Trophoblast cell (in vitro differentiated cells and primary cell): ENCODE measurements at regions not wholly inside any gene's neighbourhood (a gene's known extent, or its start where the extent isn't known, plus 50 kb on each side); places are given as distances from the start of the nearest gene placed in this dataset.

Source experiments
- DNase-seq, 2 donors: peaks; one replicate each; pipeline ENCODE4 v3.0.0-alpha.2; 2016
- H2AFZ ChIP-seq: 2 replicates; pipeline ENCODE4 v1.6.1; 2013; ENCODE audit warnings: low read length, moderate library complexity, mild to moderate bottlenecking; ENCODE audit not compliant: insufficient read depth, poor library complexity
- H2AK5ac ChIP-seq: 2 replicates; pipeline ENCODE4 v1.6.1; 2013; ENCODE audit warnings: mild to moderate bottlenecking, low read length
- H2BK120ac ChIP-seq: 2 replicates; pipeline ENCODE4 v1.6.1; 2013; ENCODE audit warnings: low read length, mild to moderate bottlenecking, moderate library complexity; ENCODE audit not compliant: insufficient read depth, poor library complexity
- H2BK12ac ChIP-seq: 2 replicates; pipeline ENCODE4 v1.6.1; 2013; ENCODE audit warnings: mild to moderate bottlenecking, low read length, moderate library complexity
- H2BK5ac ChIP-seq: 2 replicates; pipeline ENCODE4 v1.6.1; 2013; ENCODE audit warnings: low read length, low read depth, moderate library complexity, mild to moderate bottlenecking; ENCODE audit not compliant: poor library complexity
- H3K14ac ChIP-seq: 2 replicates; pipeline ENCODE4 v1.6.1; 2013; ENCODE audit warnings: mild to moderate bottlenecking, low read length
- H3K18ac ChIP-seq: 2 replicates; pipeline ENCODE4 v1.6.1; 2013; ENCODE audit warnings: mild to moderate bottlenecking, low read length
- H3K23ac ChIP-seq: 2 replicates; pipeline ENCODE4 v1.6.1; 2013; ENCODE audit warnings: low read length
- H3K27ac ChIP-seq: 2 replicates; pipeline ENCODE4 v1.5.1; 2013; ENCODE audit warnings: low read depth, mild to moderate bottlenecking, inconsistent platforms, low read length, moderate library complexity
- H3K27me3 ChIP-seq: 2 replicates; pipeline ENCODE4 v1.6.1; 2013; ENCODE audit warnings: inconsistent platforms, mild to moderate bottlenecking, low read length, moderate library complexity; ENCODE audit not compliant: insufficient read depth
- H3K36me3 ChIP-seq, 2 experiments: 1 replicate in 1 of 2; 2 replicates in 1 of 2; pipeline ENCODE4 v1.6.1; 2013; ENCODE audit warnings: low read length in 2 of 2, mild to moderate bottlenecking in 2 of 2, moderate library complexity in 1 of 2; ENCODE audit not compliant: insufficient read depth in 2 of 2, control insufficient read depth in 1 of 2
- H3K4ac ChIP-seq: 2 replicates; pipeline ENCODE4 v1.6.1; 2013; ENCODE audit warnings: low read depth, mild to moderate bottlenecking, low read length, moderate library complexity
- H3K4me1 ChIP-seq, 2 experiments: 1 replicate in 1 of 2; 2 replicates in 1 of 2; pipeline ENCODE4 v1.6.1; 2013; ENCODE audit warnings: low read length in 2 of 2, mild to moderate bottlenecking in 2 of 2, moderate library complexity in 1 of 2; ENCODE audit not compliant: insufficient read depth in 2 of 2, control insufficient read depth in 1 of 2
- H3K4me2 ChIP-seq: 2 replicates; pipeline ENCODE4 v1.6.1; 2013; ENCODE audit warnings: inconsistent platforms, mild to moderate bottlenecking, low read length, moderate library complexity
- H3K4me3 ChIP-seq: 2 replicates; pipeline ENCODE4 v1.5.1; 2013; ENCODE audit warnings: mild to moderate bottlenecking, low read depth, low read length, inconsistent platforms
- H3K79me1 ChIP-seq: one replicate; pipeline ENCODE4 v1.6.1; 2013; ENCODE audit warnings: low read length
- H3K79me2 ChIP-seq: 2 replicates; pipeline ENCODE4 v1.6.1; 2013; ENCODE audit warnings: low read length, mild to moderate bottlenecking; ENCODE audit not compliant: control insufficient read depth, insufficient read depth, poor library complexity
- H3K9ac ChIP-seq: 2 replicates; pipeline ENCODE4 v1.6.1; 2013; ENCODE audit warnings: mild to moderate bottlenecking, low read length
- H3K9me3 ChIP-seq: 2 replicates; pipeline ENCODE4 v1.6.1; 2013; ENCODE audit warnings: low read depth, mild to moderate bottlenecking, control low read depth, inconsistent platforms, low read length; ENCODE audit not compliant: insufficient read depth
- H4K12ac ChIP-seq: 2 replicates; pipeline ENCODE4 v1.6.1; 2013; ENCODE audit warnings: low read depth, mild to moderate bottlenecking, low read length, moderate library complexity
- H4K8ac ChIP-seq: 2 replicates; pipeline ENCODE4 v1.6.1; 2013; ENCODE audit warnings: low read depth, mild to moderate bottlenecking, low read length, moderate library complexity
- H4K91ac ChIP-seq: one replicate; pipeline ENCODE4 v1.6.1; 2013; ENCODE audit warnings: low read depth, mild to moderate bottlenecking, low read length, moderate library complexity
- WGBS: extraction: QIAGEN DNeasy Blood & Tissue Kit; methylation state at CpG from one replicate; pipeline ENCODE4 v1.1.7; 2013; ENCODE audit warnings: missing lambda C conversion rate; ENCODE audit not compliant: insufficient read length, insufficient coverage; ENCODE audit errors: extremely low coverage; 5-methylcytosine and 5-hydroxymethylcytosine counted together

DNA sequence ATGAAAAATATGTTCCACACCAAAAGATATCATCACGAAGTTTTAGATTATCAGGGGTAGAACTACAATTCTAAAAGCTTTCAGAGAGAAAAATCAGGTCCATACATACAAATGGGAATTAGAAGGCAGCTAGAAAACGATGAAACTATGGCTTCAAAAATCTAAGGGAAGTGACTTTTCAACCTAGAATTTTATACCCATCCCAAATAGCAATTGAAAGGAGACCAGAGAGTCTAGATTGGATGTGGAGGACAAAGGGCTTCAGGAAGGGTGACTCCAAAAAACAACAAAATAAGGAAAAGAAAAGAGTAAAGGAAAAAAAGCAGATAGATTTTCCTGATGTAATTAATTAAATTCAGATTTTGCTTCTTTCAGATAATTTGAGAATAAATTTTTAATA is 72.0 kb upstream of the CEP78 start:
- no peak overlapping the region for H3K4me2 ChIP-seq
- no peaks in the 10 kb centered on the region for H3K4me1 ChIP-seq
- H2AFZ ChIP-seq, result no peak overlapping the region
- no peak overlapping the region for H2BK5ac ChIP-seq
- H3K27ac ChIP-seq, result no peak overlapping the region
- H4K8ac ChIP-seq, result no peak overlapping the region
- H3K36me3 ChIP-seq, result no peaks in the 10 kb centered on the region
- no peak overlapping the region for H3K18ac ChIP-seq
- no peak overlapping the region for H3K23ac ChIP-seq
- no CpG with 5 or more reads among the region's 2 CpGs for WGBS
- no peak overlapping the region for H3K9ac ChIP-seq
- H4K91ac ChIP-seq, result no peak overlapping the region
- H3K4ac ChIP-seq, result no peak overlapping the region
- no peaks in the 10 kb centered on the region for H3K9me3 ChIP-seq
- H4K12ac ChIP-seq, result no peak overlapping the region
- no peak overlapping the region for H2AK5ac ChIP-seq
- no peaks in the 10 kb centered on the region for H3K79me1 ChIP-seq
- H2BK120ac ChIP-seq, result no peak overlapping the region
- no peak overlapping the region for H3K4me3 ChIP-seq
- DNase-seq, result no peak
- no peak overlapping the region for H2BK12ac ChIP-seq
- H3K27me3 ChIP-seq, result no peaks in the 10 kb centered on the region
- H3K14ac ChIP-seq, result no peak overlapping the region
- H3K79me2 ChIP-seq, result no peaks in the 10 kb centered on the region

- Histone ChIP-seq H3K36me3 (no peaks in the 10 kb centered on the region), H4K91ac (no peak overlapping the region), H3K27me3 (no peaks in the 10 kb centered on the region), H3K14ac (no peak overlapping the region), H3K4me3 (no peak overlapping the region), H3K27ac (no peak overlapping the region), H3K79me1 (no peaks in the 10 kb centered on the region), H3K4ac (no peak overlapping the region), H2BK12ac (no peak overlapping the region), H3K79me2 (no peaks in the 10 kb centered on the region), H2AFZ (no peak overlapping the region), H3K9ac (no peak overlapping the region), H3K23ac (no peak overlapping the region), H4K12ac (no peak overlapping the region), H4K8ac (no peak overlapping the region), H2BK5ac (no peak overlapping the region), H3K4me2 (no peak overlapping the region), H3K18ac (no peak overlapping the region), H3K9me3 (no peaks in the 10 kb centered on the region), H2BK120ac (no peak overlapping the region), H3K4me1 (no peaks in the 10 kb centered on the region), H2AK5ac (no peak overlapping the region)
- WGBS, result no CpG with 5 or more reads among the region's 1 CpG
- DNase-seq, result peak in 1 of 2 donors; percentile 59
Observed at GRCh38 chr9:78158286-78158685, 77.6 kb upstream of the CEP78 start.

GRCh38 chr9:78150983-78151356 is 84.9 kb upstream of the CEP78 start:
- Histone ChIP-seq H3K4me3 (no peak overlapping the region), H4K8ac (no peak overlapping the region), H3K4me2 (no peak overlapping the region), H2BK12ac (no peak overlapping the region), H3K4me1 (no peaks in the 10 kb centered on the region), H2AFZ (no peak overlapping the region), H4K91ac (no peak overlapping the region), H3K9ac (no peak overlapping the region), H2BK120ac (no peak overlapping the region), H3K79me2 (no peaks in the 10 kb centered on the region), H3K4ac (no peak overlapping the region), H3K79me1 (no peaks in the 10 kb centered on the region), H3K18ac (no peak overlapping the region), H3K23ac (no peak overlapping the region), H4K12ac (no peak overlapping the region), H3K27me3 (no peaks in the 10 kb centered on the region), H2AK5ac (no peak overlapping the region), H3K9me3 (no peaks in the 10 kb centered on the region), H2BK5ac (no peak overlapping the region), H3K27ac (no peak overlapping the region), H3K14ac (no peak overlapping the region), H3K36me3 (no peaks in the 10 kb centered on the region)
- no CpG with 5 or more reads among the region's 20 CpGs for WGBS
- no peak for DNase-seq

- Histone ChIP-seq H3K27ac (no peak overlapping the region), H3K4me3 (no peak overlapping the region), H2BK5ac (no peak overlapping the region), H3K27me3 (no peaks in the 10 kb centered on the region), H2AFZ (no peak overlapping the region), H2AK5ac (no peak overlapping the region), H3K9ac (no peak overlapping the region), H2BK120ac (no peak overlapping the region), H3K4ac (no peak overlapping the region), H3K79me2 (no peaks in the 10 kb centered on the region), H3K36me3 (no peaks in the 10 kb centered on the region), H4K8ac (no peak overlapping the region), H3K4me1 (no peaks in the 10 kb centered on the region), H4K91ac (no peak overlapping the region), H2BK12ac (no peak overlapping the region), H4K12ac (no peak overlapping the region), H3K23ac (no peak overlapping the region), H3K14ac (no peak overlapping the region), H3K9me3 (no peaks in the 10 kb centered on the region), H3K18ac (no peak overlapping the region), H3K4me2 (no peak overlapping the region), H3K79me1 (no peaks in the 10 kb centered on the region)
- DNase-seq, result no peak
- WGBS, result no CpG with 5 or more reads among the region's 25 CpGs
Observed at GRCh38 chr9:78150312-78150982, 85.4 kb upstream of the CEP78 start.
